HG03354 (cell line): ENCODE measurements at regions not wholly inside any gene's neighbourhood (a gene's known extent, or its start where the extent isn't known, plus 50 kb on each side); places are given as distances from the start of the nearest gene placed in this dataset.

Experiments
- ATAC-seq: cut with Tn5 transposase; IDR thresholded peaks from one replicate; pipeline ENCODE4 v1.9.1; 2021; ENCODE audit warnings: mild to moderate bottlenecking; ENCODE audit not compliant: unreplicated experiment, poor library complexity, severe bottlenecking

DNA sequence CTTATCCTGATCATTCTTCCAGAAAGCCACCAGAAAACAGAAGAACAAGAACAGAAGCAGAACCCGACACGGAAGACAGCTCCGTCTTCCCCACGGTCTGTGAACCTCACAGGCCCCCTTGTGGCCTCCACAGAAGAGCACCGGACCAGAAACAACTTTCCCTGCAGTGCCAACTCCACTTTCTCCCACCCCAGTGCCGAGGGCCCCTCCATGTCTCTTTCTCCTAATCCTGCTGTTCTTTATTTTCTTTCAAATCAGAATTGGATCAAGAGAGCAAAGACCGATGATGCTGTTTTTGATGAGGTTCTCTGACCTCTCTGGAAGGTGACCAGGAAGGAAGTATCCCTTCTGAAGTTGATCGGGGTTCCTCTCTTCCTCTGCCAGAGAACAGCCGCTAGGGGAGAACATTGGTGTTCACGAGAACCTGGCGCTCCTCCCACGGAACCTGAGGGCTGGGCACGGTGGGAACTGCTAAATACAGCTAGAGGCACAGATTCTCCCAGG, 58.9 kb upstream of the CTTNBP2NL start:
- ATAC-seq = no peak

DNA sequence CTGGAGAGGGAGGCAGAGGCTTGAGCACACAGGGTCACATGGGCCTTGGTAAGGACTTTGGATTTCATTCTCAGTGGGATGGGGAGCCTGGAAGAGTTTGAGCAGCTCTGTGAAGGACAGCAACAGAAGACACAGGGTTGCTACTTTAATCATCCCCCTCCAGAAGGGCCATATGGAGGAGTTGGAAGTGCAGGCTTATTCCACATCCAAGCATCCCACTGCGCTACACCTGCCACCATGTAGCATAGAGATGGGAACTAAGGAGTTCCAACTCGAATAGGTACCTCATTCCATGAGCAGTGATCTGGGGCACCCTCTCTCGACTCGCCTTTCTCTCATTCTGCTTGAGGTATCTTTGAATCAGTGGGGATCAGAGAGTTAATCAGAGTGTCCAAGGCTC, 54.0 kb upstream of the CTTNBP2NL start:
- no peak for ATAC-seq

DNA sequence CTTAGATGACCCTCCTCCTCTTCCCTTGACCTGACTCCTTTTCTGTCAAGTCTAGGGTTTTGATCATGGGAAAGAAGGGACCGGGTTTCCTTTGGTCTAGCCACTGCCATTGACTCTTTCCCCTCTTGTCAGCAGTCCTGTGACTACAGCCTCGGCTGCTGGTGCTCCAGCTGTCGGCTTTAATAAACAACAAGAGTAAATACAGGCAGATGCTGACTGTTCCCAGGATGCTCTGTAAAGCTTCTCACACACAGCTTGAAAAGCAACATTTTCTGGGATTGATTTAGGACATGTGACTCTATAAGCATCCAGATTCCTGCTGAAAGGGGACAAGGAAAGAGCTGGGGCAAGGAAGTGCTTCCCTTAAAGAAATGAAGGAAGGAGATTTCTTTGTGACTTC, 53.5 kb upstream of the CTTNBP2NL start:
- ATAC-seq = no peak

DNA sequence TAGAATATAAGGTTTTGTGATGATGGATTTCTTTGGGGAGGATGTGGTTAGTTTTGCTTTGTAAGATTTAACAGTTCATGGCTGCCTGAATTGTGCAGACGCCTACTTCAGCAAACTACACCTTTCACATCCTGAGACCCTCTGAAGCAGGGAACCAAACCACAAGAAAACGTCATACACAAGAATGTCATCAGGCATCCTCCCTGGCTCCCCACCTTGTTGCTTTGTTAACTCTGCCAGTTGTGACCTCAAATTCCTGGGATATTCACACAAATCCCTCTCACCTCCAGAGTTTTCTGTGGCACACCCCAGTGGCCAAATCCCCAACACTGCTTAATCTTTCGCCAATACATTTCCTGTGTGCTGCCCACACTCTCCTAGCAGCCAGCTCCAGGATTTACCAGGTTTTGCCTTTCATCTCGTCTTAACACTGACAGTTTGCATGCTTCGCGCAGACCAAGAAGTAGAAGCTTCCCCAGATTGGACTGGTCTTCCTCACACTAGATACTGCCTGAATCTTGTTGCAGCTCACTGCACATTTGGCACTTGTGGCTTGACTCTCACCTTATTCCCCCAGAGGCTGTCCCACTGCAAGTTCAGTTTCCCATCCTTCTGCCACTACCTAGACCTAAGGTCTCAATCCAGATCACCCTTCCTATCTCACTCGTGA, 51.1 kb upstream of the CTTNBP2NL start:
- ATAC-seq = peak; percentile 71
